Muscle layer of colon (tissue), 2 donors: ENCODE measurements at regions not wholly inside any gene's neighbourhood (a gene's known extent, or its start where the extent isn't known, plus 50 kb on each side); places are given as distances from the start of the nearest gene placed in this dataset.
"Not testable (repeated sequence)": the region's sequence is repeated elsewhere in the genome, so short reads cannot be mapped to it uniquely, and the experiment has no call there.

Source experiments
- H3K27ac ChIP-seq: one replicate; pipeline ENCODE4 v1.7.0; 2013; ENCODE audit warnings: low read depth, mild to moderate bottlenecking, low read length, moderate library complexity
- H3K27me3 ChIP-seq, 2 donors: one replicate each; pipeline ENCODE4 v1.7.0; 2013; ENCODE audit warnings: low read length in 2 of 2, mild to moderate bottlenecking in 2 of 2; ENCODE audit not compliant: insufficient read depth in 2 of 2, control insufficient read depth in 1 of 2
- H3K36me3 ChIP-seq: one replicate; pipeline ENCODE4 v1.7.0; 2013; ENCODE audit warnings: mild to moderate bottlenecking, low read length; ENCODE audit not compliant: insufficient read depth
- H3K4me1 ChIP-seq: one replicate; pipeline ENCODE4 v1.7.0; 2013; ENCODE audit warnings: mild to moderate bottlenecking, low read length; ENCODE audit not compliant: insufficient read depth
- H3K4me3 ChIP-seq, 2 donors: one replicate each; pipeline ENCODE4 v1.7.0; 2013; ENCODE audit warnings: low read length in 2 of 2, low read depth in 1 of 2, mild to moderate bottlenecking in 1 of 2, moderate library complexity in 1 of 2
- H3K9ac ChIP-seq: one replicate; pipeline ENCODE4 v1.7.0; 2013; ENCODE audit warnings: low read length
- H3K9me3 ChIP-seq: one replicate; pipeline ENCODE4 v1.7.0; 2013; ENCODE audit warnings: mild to moderate bottlenecking, low read length
- donor health status: abdominal sarcoma.
- donor health status: Adenocarcinoma of cecum.

DNA sequence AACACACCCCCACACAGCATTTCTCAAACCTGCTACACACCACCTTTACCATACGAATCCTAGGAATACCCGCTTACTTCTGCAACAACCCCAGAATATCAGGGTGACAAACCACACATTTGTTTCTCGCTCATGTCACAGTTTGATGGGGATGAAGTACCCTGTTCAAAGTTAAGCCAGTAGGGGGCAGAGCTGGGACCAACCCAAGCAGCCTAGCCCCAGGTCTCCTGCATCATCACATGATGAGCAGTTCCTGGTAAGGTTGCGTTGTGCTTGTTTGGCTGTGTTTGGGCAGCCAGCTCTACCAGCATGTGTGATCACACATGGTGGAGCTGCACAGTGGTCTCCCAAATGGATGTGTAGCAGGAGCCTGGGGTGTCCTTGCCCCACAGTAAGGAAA, 103.6 kb upstream of the C16orf82 start:
- H3K9me3 ChIP-seq: no peaks in the 10 kb centered on the region
- no peaks in the 10 kb centered on the region for H3K27me3 ChIP-seq
- H3K9ac ChIP-seq: no peak overlapping the region
- no peak overlapping the region for H3K27ac ChIP-seq
- H3K4me3 ChIP-seq: no peak overlapping the region
- H3K36me3 ChIP-seq: no peaks in the 10 kb centered on the region
- H3K4me1 ChIP-seq: no peaks in the 10 kb centered on the region

DNA sequence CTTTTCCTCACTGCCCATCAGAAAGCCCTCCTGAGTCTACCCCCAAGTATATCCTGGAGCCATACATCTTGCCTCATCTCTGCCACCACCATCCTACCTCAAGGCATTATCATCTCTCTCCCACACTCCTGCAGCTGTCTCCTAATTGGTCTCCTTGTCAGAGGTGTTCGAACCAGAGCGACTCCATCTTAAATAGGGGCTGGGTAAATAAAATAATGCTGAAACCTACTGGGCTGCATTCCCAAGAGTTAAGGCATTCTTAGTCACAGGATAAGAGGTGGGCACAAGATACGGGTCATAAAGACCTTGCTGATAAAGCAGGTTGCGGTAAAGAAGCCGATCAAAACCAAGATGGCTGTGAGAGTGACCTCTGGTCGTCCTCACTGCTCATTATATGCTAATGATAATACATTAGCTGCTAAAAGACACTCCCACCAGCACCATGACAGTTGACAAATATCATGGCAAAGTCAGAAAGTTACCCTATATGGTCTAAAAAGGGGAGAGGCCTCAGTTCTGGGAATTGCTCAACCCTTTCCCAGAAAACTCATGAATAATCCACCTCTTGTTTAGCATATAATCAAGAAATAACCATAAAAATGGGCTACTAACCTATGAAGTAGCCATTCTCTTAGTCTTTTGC, 97.0 kb upstream of the C16orf82 start:
- H3K4me3 ChIP-seq: no peak overlapping the region
- H3K27me3 ChIP-seq: no peaks in the 10 kb centered on the region
- H3K9ac ChIP-seq: no peak overlapping the region
- H3K9me3 ChIP-seq: no peaks in the 10 kb centered on the region
- no peak overlapping the region for H3K27ac ChIP-seq
- no peaks in the 10 kb centered on the region for H3K4me1 ChIP-seq
- H3K36me3 ChIP-seq: no peaks in the 10 kb centered on the region

DNA sequence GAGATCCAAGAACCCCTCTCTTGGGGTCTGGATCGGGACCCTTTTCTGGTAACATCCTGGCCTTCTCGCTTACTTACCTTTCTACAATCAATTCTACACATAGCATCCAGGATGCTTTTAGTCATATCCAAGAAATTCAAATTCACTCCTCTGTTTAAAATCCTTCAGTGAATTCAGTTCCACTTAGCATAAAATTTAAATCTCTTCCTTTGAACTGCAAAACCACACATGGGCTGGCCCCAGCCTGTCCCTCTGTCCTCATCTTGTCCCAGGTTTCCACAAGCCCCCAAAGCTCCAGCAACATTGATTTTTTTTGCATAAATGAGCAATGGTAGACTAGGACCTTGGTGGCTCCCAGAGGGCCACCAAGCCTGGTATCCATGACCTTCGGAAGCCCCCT, 96.4 kb upstream of the C16orf82 start:
- no peaks in the 10 kb centered on the region for H3K4me1 ChIP-seq
- no peak overlapping the region for H3K27ac ChIP-seq
- no peaks in the 10 kb centered on the region for H3K9me3 ChIP-seq
- no peaks in the 10 kb centered on the region for H3K27me3 ChIP-seq
- H3K9ac ChIP-seq: no peak overlapping the region
- H3K4me3 ChIP-seq: no peak overlapping the region
- no peaks in the 10 kb centered on the region for H3K36me3 ChIP-seq

- no peaks in the 10 kb centered on the region for H3K9me3 ChIP-seq
- H3K36me3 ChIP-seq: no peaks in the 10 kb centered on the region
- no peak overlapping the region for H3K9ac ChIP-seq
- H3K27ac ChIP-seq: no peak overlapping the region
- H3K4me3 ChIP-seq: no peak overlapping the region
- no peaks in the 10 kb centered on the region for H3K27me3 ChIP-seq
- H3K4me1 ChIP-seq: no peaks in the 10 kb centered on the region
Measured at GRCh38 chr16:26976873-26977272, 89.9 kb upstream of the C16orf82 start.

DNA sequence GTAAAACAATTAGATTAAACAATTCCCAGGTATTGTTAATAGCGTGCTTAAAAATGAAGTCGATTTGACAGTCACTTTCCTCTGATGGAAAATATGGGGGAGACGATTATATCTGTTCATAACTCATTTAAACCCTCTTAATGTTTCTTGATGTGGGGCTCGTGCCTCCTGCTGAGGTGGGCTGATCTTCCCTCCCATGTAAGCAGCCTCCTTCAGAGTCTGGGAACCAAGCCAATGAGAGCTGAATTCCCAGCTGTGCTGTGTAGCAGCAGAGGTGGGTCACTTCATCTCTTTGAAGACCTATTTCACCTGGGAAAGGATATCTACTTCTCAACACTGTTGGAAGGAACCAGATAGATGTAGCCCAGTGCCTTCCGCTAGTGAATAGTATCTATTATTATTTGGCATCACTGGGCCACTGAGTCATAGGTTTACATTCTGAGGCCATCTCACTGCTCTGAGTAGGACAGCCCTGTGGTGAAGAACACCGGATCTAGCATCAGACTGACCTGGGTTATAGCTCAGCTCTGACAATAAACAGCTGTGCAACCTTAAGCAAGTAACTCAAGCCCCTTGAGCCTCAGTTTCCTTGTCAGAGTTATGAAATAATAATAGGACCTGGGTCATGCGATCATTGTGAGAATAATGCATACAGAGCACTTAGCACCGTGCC, 85.3 kb upstream of the C16orf82 start:
- Histone ChIP-seq H3K9me3 (no peaks in the 10 kb centered on the region), H3K27ac (no peak overlapping the region), H3K36me3 (no peaks in the 10 kb centered on the region), H3K4me3 (no peak overlapping the region), H3K9ac (no peak overlapping the region), H3K27me3 (no peaks in the 10 kb centered on the region), H3K4me1 (no peaks in the 10 kb centered on the region)

GRCh38 chr16:26982422-26982821, 84.3 kb upstream of the C16orf82 start:
- Histone ChIP-seq H3K4me3 (no peak overlapping the region), H3K4me1 (no peaks in the 10 kb centered on the region), H3K36me3 (no peaks in the 10 kb centered on the region), H3K9ac (no peak overlapping the region), H3K27me3 (no peaks in the 10 kb centered on the region), H3K27ac (no peak overlapping the region), H3K9me3 (no peaks in the 10 kb centered on the region)

DNA sequence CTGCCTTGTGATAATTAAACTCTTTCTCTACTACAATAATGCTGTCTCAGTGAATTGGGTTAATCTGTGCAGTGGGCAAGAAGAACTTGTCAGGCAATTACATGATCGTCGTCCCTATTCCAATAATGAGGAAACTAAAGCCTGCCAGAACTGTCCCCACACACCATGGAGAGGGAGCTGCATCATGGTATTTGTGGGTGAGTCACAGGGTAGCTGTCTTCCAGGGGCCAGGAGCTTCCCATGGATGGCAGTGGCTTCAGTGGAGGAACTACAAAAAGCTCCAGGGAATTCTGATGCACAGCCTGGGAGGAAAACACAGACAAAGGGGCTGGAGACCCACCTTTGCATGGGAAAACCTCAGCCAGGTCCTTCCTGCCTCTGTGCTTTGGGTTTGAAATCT, 83.3 kb upstream of the C16orf82 start:
- Histone ChIP-seq H3K4me3 (no peak overlapping the region), H3K27ac (no peak overlapping the region), H3K9ac (no peak overlapping the region), H3K36me3 (no peaks in the 10 kb centered on the region), H3K27me3 (no peaks in the 10 kb centered on the region), H3K9me3 (no peaks in the 10 kb centered on the region), H3K4me1 (no peaks in the 10 kb centered on the region)

DNA sequence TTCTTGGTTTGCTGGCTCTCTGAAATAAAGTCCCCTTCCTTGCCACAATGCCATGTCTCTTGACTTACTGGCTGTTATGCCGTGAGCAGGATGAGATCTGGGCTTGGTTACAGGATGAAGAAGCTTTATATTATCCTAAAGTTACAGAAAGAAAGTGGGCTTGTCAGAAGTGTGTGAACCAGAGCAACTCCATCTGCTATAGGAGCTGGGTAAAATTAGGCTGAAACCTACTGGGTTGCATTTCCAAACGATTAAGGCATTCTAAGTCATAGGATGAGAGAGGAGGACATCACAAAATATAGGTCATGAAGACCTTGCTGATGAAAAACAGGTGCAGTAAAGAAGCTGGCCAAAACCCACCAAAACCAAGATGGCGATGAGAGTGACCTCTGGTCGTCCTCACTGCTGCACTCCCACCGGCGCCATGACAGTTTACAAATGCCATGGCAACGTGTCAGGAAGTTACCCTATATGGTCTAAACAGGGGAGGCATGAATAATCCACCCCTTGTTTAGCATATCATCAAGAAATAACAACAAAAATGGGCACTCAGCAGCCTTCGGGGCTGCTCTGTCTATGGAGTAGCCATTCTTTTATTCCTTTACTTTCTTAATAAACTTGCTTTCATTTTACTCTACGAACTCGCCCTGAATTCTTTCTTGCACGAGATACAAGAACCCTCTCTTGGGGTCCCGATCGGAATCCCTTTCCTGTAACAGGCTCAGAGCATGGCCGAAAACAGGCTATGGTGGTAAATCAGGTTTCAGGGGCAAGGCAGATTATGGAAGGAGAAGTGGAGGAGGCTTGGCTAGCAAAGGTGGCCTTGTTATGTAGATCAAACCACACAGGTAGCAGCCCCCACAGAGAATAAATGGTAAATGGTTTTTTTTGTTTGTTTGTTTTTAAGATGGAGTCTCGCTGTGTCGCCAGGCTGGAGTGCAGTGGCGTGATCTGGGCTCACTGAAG, 81.3 kb upstream of the C16orf82 start:
- no peaks in the 10 kb centered on the region for H3K9me3 ChIP-seq
- no peak overlapping the region for H3K27ac ChIP-seq
- H3K9ac ChIP-seq: no peak overlapping the region
- no peak overlapping the region for H3K4me3 ChIP-seq
- no peaks in the 10 kb centered on the region for H3K4me1 ChIP-seq
- no peaks in the 10 kb centered on the region for H3K36me3 ChIP-seq
- H3K27me3 ChIP-seq: no peaks in the 10 kb centered on the region

GRCh38 chr16:26987597-26988010, 79.1 kb upstream of the C16orf82 start:
- Histone ChIP-seq H3K9me3 (no peaks in the 10 kb centered on the region), H3K4me3 (no peak overlapping the region), H3K27ac (no peak overlapping the region), H3K9ac (no peak overlapping the region), H3K36me3 (no peaks in the 10 kb centered on the region), H3K4me1 (no peaks in the 10 kb centered on the region), H3K27me3 (no peaks in the 10 kb centered on the region)

- Histone ChIP-seq H3K36me3 (no peaks in the 10 kb centered on the region), H3K27ac (no peak overlapping the region), H3K9ac (no peak overlapping the region), H3K9me3 (no peaks in the 10 kb centered on the region), H3K4me1 (no peaks in the 10 kb centered on the region), H3K27me3 (no peaks in the 10 kb centered on the region), H3K4me3 (no peak overlapping the region)
Measured at GRCh38 chr16:26988186-26988585, 78.5 kb upstream of the C16orf82 start.

DNA sequence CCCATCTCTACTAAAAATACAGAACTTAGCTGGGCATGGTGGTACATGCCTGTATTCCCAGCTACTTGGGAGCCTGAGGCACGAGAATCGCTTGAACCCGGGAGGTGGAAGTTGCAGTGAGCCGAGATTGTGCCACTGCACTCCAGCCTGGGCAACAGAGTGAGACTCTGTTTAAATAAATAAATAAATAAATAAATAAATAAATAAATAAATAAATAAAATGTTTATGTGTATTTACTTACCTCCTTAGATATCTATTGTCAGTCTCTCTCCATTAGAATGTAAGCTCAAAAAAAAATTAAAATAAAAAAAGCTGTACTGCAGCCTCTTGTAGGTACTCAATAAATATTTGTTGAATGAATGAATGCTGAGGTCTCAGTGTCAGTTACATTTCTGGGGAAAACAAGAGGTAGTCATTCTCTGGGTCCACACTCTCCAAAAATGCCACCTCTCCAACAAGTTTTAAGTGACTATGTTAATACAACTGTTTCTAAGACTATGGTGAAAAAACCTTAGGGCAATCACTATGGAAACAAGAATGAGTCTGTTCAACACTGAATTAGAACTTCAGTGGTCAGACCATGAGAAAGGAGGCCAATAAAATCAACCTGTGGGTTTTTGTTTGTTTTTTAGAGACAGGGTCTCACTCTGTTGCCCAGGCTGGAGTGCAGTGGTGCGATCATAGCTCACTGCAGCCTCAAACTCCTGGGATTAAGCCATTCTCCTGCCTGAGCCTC, 76.2 kb upstream of the C16orf82 start:
- H3K36me3 ChIP-seq, H3K4me1 ChIP-seq, H3K27ac ChIP-seq, H3K4me3 ChIP-seq, H3K27me3 ChIP-seq, H3K9me3 ChIP-seq, H3K9ac ChIP-seq: not testable (repeated sequence)
